GM12891 (cell line): ENCODE measurements at regions not wholly inside any gene's neighbourhood (a gene's known extent, or its start where the extent isn't known, plus 50 kb on each side); places are given as distances from the start of the nearest gene placed in this dataset.

Experiments used
- PAX5 ChIP-seq: IDR thresholded peaks from 2 replicates; pipeline ENCODE4 v1.6.1; 2011; ENCODE audit warnings: low read length, moderate library complexity, mild to moderate bottlenecking; ENCODE audit not compliant: insufficient read depth, severe bottlenecking
- POLR2A ChIP-seq: IDR thresholded peaks from 2 replicates; pipeline ENCODE4 v1.6.1; 2011; ENCODE audit warnings: low read depth, low read length, control low read depth
- POLR2AphosphoS5 ChIP-seq: IDR thresholded peaks from 2 replicates; pipeline ENCODE4 v1.6.1; 2011; ENCODE audit warnings: low read depth, low read length, control low read depth
- POU2F2 ChIP-seq: IDR thresholded peaks from 2 replicates; pipeline ENCODE4 v1.6.1; 2011; ENCODE audit warnings: low read depth, mild to moderate bottlenecking, control low read depth, low read length, moderate library complexity
- SPI1 ChIP-seq: IDR thresholded peaks from 2 replicates; pipeline ENCODE4 v1.6.1; 2011; ENCODE audit warnings: low read depth, low read length, control low read depth
- TAF1 ChIP-seq: IDR thresholded peaks from 2 replicates; pipeline ENCODE4 v1.6.1; 2011; ENCODE audit warnings: low read depth, low read length, control low read depth

DNA sequence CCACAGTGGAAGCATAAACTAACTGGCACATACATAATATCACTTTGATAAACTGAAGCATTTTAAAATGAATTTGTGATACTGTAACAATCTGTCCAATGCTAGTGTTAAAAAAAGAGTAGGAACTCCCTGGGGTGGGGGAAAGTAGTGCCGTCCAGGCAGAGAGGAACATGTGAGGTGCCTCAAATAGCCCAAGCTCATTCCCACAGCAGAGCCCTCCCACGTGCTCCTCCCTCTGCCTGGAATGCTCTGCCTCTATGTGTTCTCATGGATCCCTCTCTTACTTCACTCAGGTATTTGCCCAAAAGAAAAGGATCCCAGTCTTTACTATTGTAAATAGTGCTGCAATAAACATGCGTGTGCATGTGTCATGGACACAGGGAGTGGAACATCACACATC lies 188.1 kb downstream of the NHLRC3 start:
- TF ChIP-seq POLR2AphosphoS5 = no peak
- no peak for TF ChIP-seq POLR2A
- no peak for TF ChIP-seq TAF1
- TF ChIP-seq PAX5 = no peak
- TF ChIP-seq POU2F2 = no peak
- TF ChIP-seq SPI1 = no peak
